CD14-positive monocyte (primary cell): ENCODE measurements at regions not wholly inside any gene's neighbourhood (a gene's known extent, or its start where the extent isn't known, plus 50 kb on each side); places are given as distances from the start of the nearest gene placed in this dataset.

Experiments used
- DNase-seq, 3 donors: peaks; one replicate each; pipeline ENCODE4 v3.0.0-alpha.2; 2011 to 2022
- H2AFZ ChIP-seq: 2 replicates; pipeline ENCODE4 v1.6.0; 2012; ENCODE audit warnings: mild to moderate bottlenecking, low read depth, low read length, inconsistent platforms; ENCODE audit not compliant: insufficient read depth, poor library complexity, severe bottlenecking
- H3K27ac ChIP-seq, 2 donors: 1 replicate in 1 of 2; 2 replicates in 1 of 2; pipeline ENCODE4 v1.5.1; 2012 to 2013; ENCODE audit warnings: low read length in 2 of 2, control low read depth in 1 of 2, inconsistent platforms in 1 of 2, low read depth in 1 of 2, mild to moderate bottlenecking in 1 of 2
- H3K27me3 ChIP-seq, 2 donors: one replicate each; pipeline versions ENCODE4 v1.6.0 to v1.6.1; 2011 to 2013; ENCODE audit warnings: low read length in 2 of 2; ENCODE audit not compliant: control insufficient read depth in 2 of 2, insufficient read depth in 2 of 2
- H3K36me3 ChIP-seq, 2 donors: replicated peaks in 1 of 2; 1 replicate in 1 of 2; 2 replicates in 1 of 2; pipeline versions ENCODE4 v1.5.1 to v1.6.1; 2012 to 2013; ENCODE audit warnings: low read length in 2 of 2, control low read depth in 1 of 2, inconsistent platforms in 1 of 2, mild to moderate bottlenecking in 1 of 2; ENCODE audit not compliant: insufficient read depth in 2 of 2, control insufficient read depth in 1 of 2
- H3K4me1 ChIP-seq, 2 donors: 1 replicate in 1 of 2; 2 replicates in 1 of 2; pipeline versions ENCODE4 v1.5.1 to v1.6.1; 2012 to 2013; ENCODE audit warnings: low read length in 2 of 2, control low read depth in 1 of 2, inconsistent platforms in 1 of 2, mild to moderate bottlenecking in 1 of 2, moderate library complexity in 1 of 2; ENCODE audit not compliant: insufficient read depth in 2 of 2, control insufficient read depth in 1 of 2
- H3K4me2 ChIP-seq: replicated peaks from 2 replicates; pipeline ENCODE3; 2012; ENCODE audit warnings: low read length, moderate library complexity, mild to moderate bottlenecking; ENCODE audit not compliant: poor library complexity, severe bottlenecking; ENCODE audit errors: extremely low read depth
- H3K4me3 ChIP-seq, 3 experiments: fragments of 200-600 bp in 1 of 3; sonication (generic) in 1 of 3; replicated peaks in 1 of 3; 1 replicate in 2 of 3; 2 replicates in 1 of 3; pipeline ENCODE4 v1.5.1; 2011 to 2013; ENCODE audit warnings: low read length in 3 of 3, mild to moderate bottlenecking in 3 of 3, control low read depth in 2 of 3, low read depth in 2 of 3, inconsistent platforms in 1 of 3, moderate library complexity in 1 of 3
- H3K79me2 ChIP-seq: 2 replicates; pipeline ENCODE4 v1.6.0; 2012; ENCODE audit warnings: mild to moderate bottlenecking, control low read depth, inconsistent platforms, low read length, moderate library complexity; ENCODE audit not compliant: insufficient read depth
- H3K9ac ChIP-seq: 2 replicates; pipeline ENCODE4 v1.6.0; 2017; ENCODE audit warnings: low read length, mild to moderate bottlenecking; ENCODE audit not compliant: insufficient read depth, poor library complexity, severe bottlenecking
- H3K9me3 ChIP-seq, 2 donors: replicated peaks in 1 of 2; 1 replicate in 1 of 2; 2 replicates in 1 of 2; pipeline versions ENCODE4 v1.5.1 to v1.6.1; 2012 to 2013; ENCODE audit warnings: low read length in 2 of 2, control low read depth in 1 of 2; ENCODE audit not compliant: control insufficient read depth in 1 of 2, insufficient read depth in 1 of 2
- H4K20me1 ChIP-seq: 2 replicates; pipeline ENCODE4 v1.6.0; 2012; ENCODE audit warnings: mild to moderate bottlenecking, low read length, control low read depth, moderate library complexity; ENCODE audit not compliant: insufficient read depth
- H3K27ac Mint-ChIP-seq, 7 donors: one replicate each; pipeline ENCODE4 v1.8.0; 2020; ENCODE audit warnings: mild to moderate bottlenecking in 7 of 7, mixed read lengths in 7 of 7, moderate library complexity in 6 of 7, inconsistent platforms in 2 of 7
- H3K27me3 Mint-ChIP-seq, 3 donors: one replicate each; pipeline ENCODE4 v1.8.0; 2021 to 2022; ENCODE audit warnings: low read depth in 3 of 3, mild to moderate bottlenecking in 3 of 3, mixed read lengths in 3 of 3, moderate library complexity in 3 of 3, inconsistent platforms in 1 of 3
- H3K36me3 Mint-ChIP-seq, 2 donors: one replicate each; pipeline ENCODE4 v1.8.0; 2020; ENCODE audit warnings: mixed read lengths in 2 of 2, inconsistent platforms in 1 of 2, mild to moderate bottlenecking in 1 of 2
- H3K4me1 Mint-ChIP-seq: one replicate; pipeline ENCODE4 v1.8.0; 2020; ENCODE audit warnings: mild to moderate bottlenecking, mixed read lengths
- H3K4me3 Mint-ChIP-seq, 2 donors: one replicate each; pipeline ENCODE4 v1.8.0; 2020; ENCODE audit warnings: mild to moderate bottlenecking in 2 of 2, mixed read lengths in 2 of 2, moderate library complexity in 1 of 2
- H3K9me3 Mint-ChIP-seq, 7 donors: one replicate each; pipeline ENCODE4 v1.8.0; 2020 to 2022; ENCODE audit warnings: mixed read lengths in 7 of 7, mild to moderate bottlenecking in 6 of 7, moderate library complexity in 6 of 7, inconsistent platforms in 2 of 7
- WGBS: methylation state at CpG from one replicate; pipeline ENCODE4 v1.1.5; 2013; ENCODE audit warnings: missing lambda C conversion rate; ENCODE audit not compliant: insufficient coverage; 5-methylcytosine and 5-hydroxymethylcytosine counted together
- intact Hi-C, 2 donors: fragments of 100-400 bp; cut with micrococcal nuclease; formaldehyde crosslinking; loops; one replicate each; pipeline versions ENCODE4 v1.15.0 to v1.15.1; 2023
- TF ChIP-seq, protein P1 (sequence below): fragments of 200-600 bp; IDR thresholded peaks from one replicate; pipeline ENCODE4 v1.8.0; 2022; ENCODE audit warnings: antibody characterized with exemption, mild to moderate bottlenecking

GRCh38 chr16:5852151-5852550 is 754.6 kb upstream of the EEF2KMT start:
- Histone ChIP-seq H3K79me2 (no peaks in the 10 kb centered on the region), H3K27me3 (no peaks in the 10 kb centered on the region), H3K9ac (no peak overlapping the region), H3K4me1 (no peaks in the 10 kb centered on the region), H3K4me3 (no peak overlapping the region), H3K36me3 (no peaks in the 10 kb centered on the region), H4K20me1 (no peaks in the 10 kb centered on the region), H2AFZ (no peak overlapping the region), H3K9me3 (no peaks in the 10 kb centered on the region), H3K27ac (no peak overlapping the region), H3K4me2 (no peak overlapping the region)
- Mint-ChIP-seq H3K4me1 (no peaks in the 10 kb centered on the region), H3K36me3 (no peaks in the 10 kb centered on the region), H3K4me3 (no peak overlapping the region), H3K27me3 (peaks cover 0 to 2% (median 1%) of the 10 kb centered on the region in 3 donors), H3K27ac (no peak overlapping the region), H3K9me3 (peaks cover 0 to 5% (median 0%) of the 10 kb centered on the region in 7 donors)
- TF ChIP-seq, protein P1, sequence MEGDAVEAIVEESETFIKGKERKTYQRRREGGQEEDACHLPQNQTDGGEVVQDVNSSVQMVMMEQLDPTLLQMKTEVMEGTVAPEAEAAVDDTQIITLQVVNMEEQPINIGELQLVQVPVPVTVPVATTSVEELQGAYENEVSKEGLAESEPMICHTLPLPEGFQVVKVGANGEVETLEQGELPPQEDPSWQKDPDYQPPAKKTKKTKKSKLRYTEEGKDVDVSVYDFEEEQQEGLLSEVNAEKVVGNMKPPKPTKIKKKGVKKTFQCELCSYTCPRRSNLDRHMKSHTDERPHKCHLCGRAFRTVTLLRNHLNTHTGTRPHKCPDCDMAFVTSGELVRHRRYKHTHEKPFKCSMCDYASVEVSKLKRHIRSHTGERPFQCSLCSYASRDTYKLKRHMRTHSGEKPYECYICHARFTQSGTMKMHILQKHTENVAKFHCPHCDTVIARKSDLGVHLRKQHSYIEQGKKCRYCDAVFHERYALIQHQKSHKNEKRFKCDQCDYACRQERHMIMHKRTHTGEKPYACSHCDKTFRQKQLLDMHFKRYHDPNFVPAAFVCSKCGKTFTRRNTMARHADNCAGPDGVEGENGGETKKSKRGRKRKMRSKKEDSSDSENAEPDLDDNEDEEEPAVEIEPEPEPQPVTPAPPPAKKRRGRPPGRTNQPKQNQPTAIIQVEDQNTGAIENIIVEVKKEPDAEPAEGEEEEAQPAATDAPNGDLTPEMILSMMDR, result no peak
- no peak for DNase-seq
- WGBS, result 75% methylated on average over 4 of the region's 6 CpGs
- intact Hi-C loops, result no loop called here

DNA sequence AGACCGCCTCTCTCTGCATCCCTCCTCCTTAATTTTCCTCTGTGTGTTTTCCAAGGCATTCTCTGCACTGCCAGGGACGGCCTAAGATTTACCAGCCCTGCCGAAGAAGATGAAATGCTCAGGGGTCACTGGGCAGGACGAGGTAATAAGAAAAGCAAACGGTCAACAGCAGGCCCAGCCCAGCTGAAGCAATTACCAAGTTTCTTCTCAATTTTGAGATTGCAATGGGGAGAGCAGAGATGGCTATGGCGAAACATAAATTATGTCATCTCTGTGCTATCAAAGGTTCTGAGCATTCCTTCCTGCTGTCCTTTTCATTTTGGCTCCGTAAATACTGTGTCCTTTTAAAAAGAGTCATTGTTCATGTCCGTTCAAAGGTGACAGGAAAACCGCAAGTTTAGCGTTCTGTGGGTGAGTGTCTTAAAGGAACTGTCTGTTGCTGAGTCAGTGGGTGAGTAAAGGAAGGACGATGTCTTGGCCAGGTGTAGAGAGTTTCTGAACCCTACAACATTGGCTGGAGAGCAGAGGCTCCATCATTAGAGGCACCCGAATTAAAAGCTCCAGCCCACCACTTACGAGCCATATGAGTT is 753.9 kb upstream of the EEF2KMT start:
- H3K27ac Mint-ChIP-seq, result no peak overlapping the region
- 74% methylated on average over 10 of the region's 13 CpGs for WGBS

More for the DNA sequence above, 753.9 kb upstream of the EEF2KMT start:
- TF ChIP-seq, protein P1, result no peak
- Histone ChIP-seq H3K27ac (no peak overlapping the region), H4K20me1 (no peaks in the 10 kb centered on the region), H2AFZ (no peak overlapping the region), H3K4me1 (no peaks in the 10 kb centered on the region), H3K36me3 (no peaks in the 10 kb centered on the region), H3K9me3 (no peaks in the 10 kb centered on the region), H3K4me2 (no peak overlapping the region), H3K79me2 (no peaks in the 10 kb centered on the region), H3K4me3 (no peak overlapping the region), H3K27me3 (no peaks in the 10 kb centered on the region), H3K9ac (no peak overlapping the region)
- no peak for DNase-seq
- Mint-ChIP-seq H3K4me1 (no peaks in the 10 kb centered on the region), H3K27me3 (peaks cover 0 to 2% (median 1%) of the 10 kb centered on the region in 3 donors), H3K4me3 (no peak overlapping the region), H3K36me3 (no peaks in the 10 kb centered on the region), H3K9me3 (peaks cover 0 to 5% (median 0%) of the 10 kb centered on the region in 7 donors)
- intact Hi-C loops, result no loop called here
